KMS-11 (cell line): ENCODE measurements at regions not wholly inside any gene's neighbourhood (a gene's known extent, or its start where the extent isn't known, plus 50 kb on each side); places are given as distances from the start of the nearest gene placed in this dataset.

Source experiments
- H2AFZ ChIP-seq: fragments of 200-600 bp; sonication (generic); 2 replicates; pipeline ENCODE4 v1.6.1; 2016; ENCODE audit warnings: antibody characterized with exemption, mixed run types, low read depth
- H3K27ac ChIP-seq: fragments of 200-600 bp; sonication (generic); 2 replicates; pipeline ENCODE4 v1.6.1; 2016; ENCODE audit warnings: mild to moderate bottlenecking, mixed run types
- H3K27me3 ChIP-seq: fragments of 200-600 bp; sonication (generic); 2 replicates; pipeline ENCODE4 v1.6.1; 2017; ENCODE audit warnings: mild to moderate bottlenecking, low read depth, mixed run types, moderate library complexity; ENCODE audit not compliant: insufficient read depth
- H3K36me3 ChIP-seq: fragments of 200-600 bp; sonication (generic); 2 replicates; pipeline ENCODE4 v1.6.1; 2017; ENCODE audit warnings: mild to moderate bottlenecking, mixed run types; ENCODE audit not compliant: insufficient read depth
- H3K4me1 ChIP-seq: fragments of 200-600 bp; sonication (generic); 2 replicates; pipeline ENCODE4 v1.6.1; 2016; ENCODE audit warnings: mild to moderate bottlenecking, low read depth, mixed run types; ENCODE audit not compliant: poor library complexity, severe bottlenecking
- H3K4me2 ChIP-seq: fragments of 200-600 bp; sonication (generic); 2 replicates; pipeline ENCODE4 v1.7.0; 2016; ENCODE audit warnings: mild to moderate bottlenecking, mixed run types
- H3K4me3 ChIP-seq: fragments of 200-600 bp; sonication (generic); IDR thresholded peaks from 2 replicates; pipeline ENCODE4 v1.6.1; 2017; ENCODE audit warnings: low read depth, low read length, mixed read lengths; ENCODE audit not compliant: insufficient read depth
- H3K79me2 ChIP-seq: fragments of 200-600 bp; sonication (generic); 2 replicates; pipeline ENCODE4 v1.6.1; 2016; ENCODE audit warnings: low read depth, mixed run types; ENCODE audit not compliant: insufficient read depth
- H3K9ac ChIP-seq: fragments of 200-600 bp; sonication (generic); 2 replicates; pipeline ENCODE4 v1.6.1; 2016; ENCODE audit warnings: mild to moderate bottlenecking, mixed run types
- H4K20me1 ChIP-seq: fragments of 200-600 bp; sonication (generic); 2 replicates; pipeline ENCODE4 v1.6.1; 2016; ENCODE audit warnings: mild to moderate bottlenecking, mixed run types; ENCODE audit not compliant: insufficient read depth
- TF ChIP-seq, protein P1 (sequence below): fragments of 200-600 bp; sonication (generic); conservative IDR thresholded peaks from 2 replicates; pipeline ENCODE4 v1.6.1; 2017; ENCODE audit warnings: low read depth, mild to moderate bottlenecking, antibody characterized with exemption, low read length, moderate library complexity, mixed read lengths

DNA sequence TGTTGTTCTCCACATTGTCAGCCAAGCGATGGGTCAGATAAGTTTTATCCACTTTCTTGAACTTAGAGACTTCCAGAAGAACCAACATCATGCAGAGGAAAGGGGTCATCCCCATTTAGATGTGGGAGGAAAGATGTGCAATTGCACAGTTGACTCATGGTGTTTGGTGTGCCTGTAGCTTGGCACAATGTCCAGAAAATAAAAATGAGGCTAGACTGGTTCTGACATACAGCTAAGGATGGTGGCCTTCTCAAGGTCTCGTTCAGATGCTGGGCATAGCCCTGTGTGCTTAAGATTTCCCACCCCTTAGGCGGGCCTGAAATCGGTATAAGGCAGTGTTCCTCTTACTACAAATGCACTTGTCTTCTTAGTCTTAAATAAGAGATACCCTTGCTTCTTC, 101.1 kb downstream of the PCDH7 start:
- Histone ChIP-seq H3K4me1 (peaks cover 23% of the 10 kb centered on the region), H3K4me3 (no peak overlapping the region), H3K27ac (no peak overlapping the region), H3K4me2 (no peak overlapping the region), H3K27me3 (no peaks in the 10 kb centered on the region), H3K9ac (no peak overlapping the region), H3K36me3 (no peaks in the 10 kb centered on the region), H3K79me2 (no peaks in the 10 kb centered on the region), H4K20me1 (no peaks in the 10 kb centered on the region), H2AFZ (no peak overlapping the region)
- TF ChIP-seq, protein P1, sequence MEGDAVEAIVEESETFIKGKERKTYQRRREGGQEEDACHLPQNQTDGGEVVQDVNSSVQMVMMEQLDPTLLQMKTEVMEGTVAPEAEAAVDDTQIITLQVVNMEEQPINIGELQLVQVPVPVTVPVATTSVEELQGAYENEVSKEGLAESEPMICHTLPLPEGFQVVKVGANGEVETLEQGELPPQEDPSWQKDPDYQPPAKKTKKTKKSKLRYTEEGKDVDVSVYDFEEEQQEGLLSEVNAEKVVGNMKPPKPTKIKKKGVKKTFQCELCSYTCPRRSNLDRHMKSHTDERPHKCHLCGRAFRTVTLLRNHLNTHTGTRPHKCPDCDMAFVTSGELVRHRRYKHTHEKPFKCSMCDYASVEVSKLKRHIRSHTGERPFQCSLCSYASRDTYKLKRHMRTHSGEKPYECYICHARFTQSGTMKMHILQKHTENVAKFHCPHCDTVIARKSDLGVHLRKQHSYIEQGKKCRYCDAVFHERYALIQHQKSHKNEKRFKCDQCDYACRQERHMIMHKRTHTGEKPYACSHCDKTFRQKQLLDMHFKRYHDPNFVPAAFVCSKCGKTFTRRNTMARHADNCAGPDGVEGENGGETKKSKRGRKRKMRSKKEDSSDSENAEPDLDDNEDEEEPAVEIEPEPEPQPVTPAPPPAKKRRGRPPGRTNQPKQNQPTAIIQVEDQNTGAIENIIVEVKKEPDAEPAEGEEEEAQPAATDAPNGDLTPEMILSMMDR = no peak

- Histone ChIP-seq H3K9ac (no peak overlapping the region), H3K27ac (no peak overlapping the region), H3K79me2 (no peaks in the 10 kb centered on the region), H3K36me3 (no peaks in the 10 kb centered on the region), H2AFZ (no peak overlapping the region), H3K4me1 (peaks cover 15% of the 10 kb centered on the region), H3K4me3 (no peak overlapping the region), H4K20me1 (no peaks in the 10 kb centered on the region), H3K27me3 (no peaks in the 10 kb centered on the region), H3K4me2 (no peak overlapping the region)
- TF ChIP-seq, protein P1 = no peak
Measured at GRCh38 chr4:30821859-30822612, 101.9 kb downstream of the PCDH7 start.

DNA sequence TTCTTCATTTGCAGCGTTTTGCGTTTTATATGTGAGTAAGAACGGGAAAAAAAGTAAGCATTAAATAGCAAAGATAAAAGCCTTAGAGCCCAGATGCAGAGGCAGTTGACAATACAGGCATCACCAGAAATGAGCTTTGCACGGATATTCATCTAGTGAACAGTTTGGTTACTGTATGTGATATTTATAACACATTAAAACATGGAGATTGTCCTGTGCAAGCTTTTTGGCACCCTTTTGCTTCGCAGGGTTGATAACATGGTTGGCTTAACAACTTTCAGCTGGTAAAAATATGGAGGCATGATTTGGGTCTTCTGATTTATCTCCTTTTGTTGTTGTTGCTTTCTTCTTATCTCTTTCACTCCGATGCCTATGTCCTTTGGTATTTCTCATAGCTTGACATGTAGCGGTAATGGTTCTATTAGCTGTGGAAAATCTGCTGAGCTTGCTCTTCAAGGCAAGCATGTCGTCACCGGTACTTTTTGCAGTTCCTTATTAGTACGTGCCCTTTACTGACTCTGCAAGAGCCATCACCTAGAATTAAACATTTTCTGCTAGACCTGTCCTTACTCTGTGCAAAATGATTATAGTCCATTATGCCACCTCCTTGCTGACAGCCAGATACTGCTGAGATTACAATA, 102.9 kb downstream of the PCDH7 start:
- TF ChIP-seq, protein P1 = no peak
- no peaks in the 10 kb centered on the region for H4K20me1 ChIP-seq
- no peak overlapping the region for H3K27ac ChIP-seq
- H2AFZ ChIP-seq = no peak overlapping the region
- H3K9ac ChIP-seq = no peak overlapping the region
- H3K27me3 ChIP-seq = no peaks in the 10 kb centered on the region
- no peak overlapping the region for H3K4me2 ChIP-seq
- no peaks in the 10 kb centered on the region for H3K36me3 ChIP-seq
- H3K4me3 ChIP-seq = no peak overlapping the region
- peaks cover 7% of the 10 kb centered on the region for H3K4me1 ChIP-seq
- no peaks in the 10 kb centered on the region for H3K79me2 ChIP-seq

GRCh38 chr4:30825008-30825770, 105.0 kb downstream of the PCDH7 start:
- Histone ChIP-seq H3K79me2 (no peaks in the 10 kb centered on the region), H3K4me1 (no peaks in the 10 kb centered on the region), H3K4me3 (no peak overlapping the region), H3K36me3 (no peaks in the 10 kb centered on the region), H3K4me2 (no peak overlapping the region), H2AFZ (no peak overlapping the region), H3K27me3 (no peaks in the 10 kb centered on the region), H3K9ac (no peak overlapping the region), H4K20me1 (no peaks in the 10 kb centered on the region), H3K27ac (no peak overlapping the region)
- TF ChIP-seq, protein P1 = no peak
